22Rv1 (cell line): ENCODE measurements at regions not wholly inside any gene's neighbourhood (a gene's known extent, or its start where the extent isn't known, plus 50 kb on each side); places are given as distances from the start of the nearest gene placed in this dataset.
"Not testable (repeated sequence)": the region's sequence is repeated elsewhere in the genome, so short reads cannot be mapped to it uniquely, and the experiment has no call there.

Experiments
- H3K27ac ChIP-seq: fragments of 450-650 bp; 2 replicates; pipeline ENCODE4 v1.5.1; 2017
- CTCF ChIP-seq: fragments of 450-650 bp; IDR thresholded peaks from 2 replicates; pipeline ENCODE4 v1.5.1; 2017; ENCODE audit warnings: mild to moderate bottlenecking
- ZFX ChIP-seq: fragments of 450-650 bp; IDR thresholded peaks from 2 replicates; pipeline ENCODE4 v1.6.1; 2017; ENCODE audit warnings: antibody characterized with exemption, borderline replicate concordance

GRCh38 chr2:59233448-59233847 is 992.3 kb upstream of the FANCL start:
- no peak for TF ChIP-seq CTCF
- no peak for TF ChIP-seq ZFX
- no peak overlapping the region for H3K27ac ChIP-seq

GRCh38 chr2:59232394-59233165 is 991.5 kb upstream of the FANCL start:
- TF ChIP-seq ZFX (no peak), CTCF (no peak)
- no peak overlapping the region for H3K27ac ChIP-seq

- not testable (repeated sequence) for H3K27ac ChIP-seq
Observed at GRCh38 chr2:59226362-59226761, 985.2 kb upstream of the FANCL start.

- H3K27ac ChIP-seq, result no peak overlapping the region
- no peak for TF ChIP-seq ZFX
Observed at GRCh38 chr2:59223742-59224141, 982.6 kb upstream of the FANCL start.

GRCh38 chr2:59217360-59217759 is 976.2 kb upstream of the FANCL start:
- H3K27ac ChIP-seq, result no peak overlapping the region
- TF ChIP-seq CTCF (no peak), ZFX (no peak)

- no peak overlapping the region for H3K27ac ChIP-seq
- TF ChIP-seq CTCF, result no peak
- no peak for TF ChIP-seq ZFX
Observed at GRCh38 chr2:59206361-59206760, 965.2 kb upstream of the FANCL start.

- TF ChIP-seq CTCF (no peak), ZFX (no peak)
Observed at GRCh38 chr2:59204040-59204439, 962.9 kb upstream of the FANCL start.

GRCh38 chr2:59196491-59196890 is 955.4 kb upstream of the FANCL start:
- TF ChIP-seq ZFX (no peak), CTCF (no peak)
- H3K27ac ChIP-seq, result no peak overlapping the region

More at GRCh38 chr2:59204040-59204439, 962.9 kb upstream of the FANCL start:
- no peak overlapping the region for H3K27ac ChIP-seq
